HG03280 (cell line): ENCODE measurements at regions not wholly inside any gene's neighbourhood (a gene's known extent, or its start where the extent isn't known, plus 50 kb on each side); places are given as distances from the start of the nearest gene placed in this dataset.

Source experiments
- ATAC-seq: cut with Tn5 transposase; IDR thresholded peaks from one replicate; pipeline ENCODE4 v1.9.1; 2021; ENCODE audit warnings: mild to moderate bottlenecking, moderate library complexity; ENCODE audit not compliant: unreplicated experiment

GRCh38 chr12:47561746-47562145 lies 144.1 kb downstream of the RPAP3 start:
- ATAC-seq, result no peak

- ATAC-seq, result no peak
Measured at GRCh38 chr12:47560415-47560814, 145.4 kb downstream of the RPAP3 start.

GRCh38 chr12:47558625-47559345 lies 147.0 kb downstream of the RPAP3 start:
- no peak for ATAC-seq

- no peak for ATAC-seq
Measured at GRCh38 chr12:47557386-47557785, 148.4 kb downstream of the RPAP3 start.

GRCh38 chr12:47556261-47557030 lies 149.4 kb downstream of the RPAP3 start:
- ATAC-seq, result no peak

GRCh38 chr12:47554046-47554653 lies 151.7 kb downstream of the RPAP3 start:
- ATAC-seq, result no peak

GRCh38 chr12:47553266-47553665 lies 152.6 kb downstream of the RPAP3 start:
- ATAC-seq, result no peak

GRCh38 chr12:47551426-47551851 lies 154.4 kb downstream of the RPAP3 start:
- no peak for ATAC-seq

- ATAC-seq, result no peak
Measured at GRCh38 chr12:47549258-47549657, 156.6 kb downstream of the RPAP3 start.

- no peak for ATAC-seq
Measured at GRCh38 chr12:47548401-47548800, 157.4 kb downstream of the RPAP3 start.

GRCh38 chr12:47547077-47547476 lies 158.8 kb downstream of the RPAP3 start:
- no peak for ATAC-seq

GRCh38 chr12:47545938-47546609 lies 159.8 kb downstream of the RPAP3 start:
- no peak for ATAC-seq

GRCh38 chr12:47534695-47535094 lies 171.1 kb downstream of the RPAP3 start:
- no peak for ATAC-seq

- ATAC-seq, result no peak
Measured at GRCh38 chr12:47530050-47530449, 175.8 kb downstream of the RPAP3 start.

GRCh38 chr12:47527816-47528215 lies 178.0 kb downstream of the RPAP3 start:
- ATAC-seq, result no peak

GRCh38 chr12:47520029-47520428 lies 185.8 kb downstream of the RPAP3 start:
- ATAC-seq, result no peak

- no peak for ATAC-seq
Measured at GRCh38 chr12:47517122-47517521, 188.7 kb downstream of the RPAP3 start.

- ATAC-seq, result no peak
Measured at GRCh38 chr12:47509398-47509851, 196.4 kb downstream of the RPAP3 start.

GRCh38 chr12:47507221-47507620 lies 198.6 kb downstream of the RPAP3 start:
- ATAC-seq, result no peak

GRCh38 chr12:47504775-47505446 lies 200.9 kb downstream of the RPAP3 start:
- no peak for ATAC-seq

GRCh38 chr12:47493801-47494200 lies 212.0 kb downstream of the RPAP3 start:
- no peak for ATAC-seq
